GM21526 (cell line): ENCODE measurements at regions not wholly inside any gene's neighbourhood (a gene's known extent, or its start where the extent isn't known, plus 50 kb on each side); places are given as distances from the start of the nearest gene placed in this dataset.
"Not testable (repeated sequence)": the region's sequence is repeated elsewhere in the genome, so short reads cannot be mapped to it uniquely, and the experiment has no call there.

ENCODE experiments used
- ATAC-seq: cut with Tn5 transposase; IDR thresholded peaks from one replicate; pipeline ENCODE4 v1.9.1; 2021; ENCODE audit warnings: moderate library complexity; ENCODE audit not compliant: unreplicated experiment, low FRiP score

GRCh38 chr2:6089474-6089873 is 397.3 kb downstream of the SOX11 start:
- ATAC-seq: no peak

- ATAC-seq: no peak
Measured at GRCh38 chr2:6103372-6103771, 411.2 kb downstream of the SOX11 start.

- ATAC-seq: no peak
Measured at GRCh38 chr2:6103949-6104348, 411.8 kb downstream of the SOX11 start.

- no peak for ATAC-seq
Measured at GRCh38 chr2:6107290-6107689, 415.1 kb downstream of the SOX11 start.

GRCh38 chr2:6109831-6110230 is 417.6 kb downstream of the SOX11 start:
- ATAC-seq: no peak

GRCh38 chr2:6111781-6112261 is 419.6 kb downstream of the SOX11 start:
- ATAC-seq: no peak

GRCh38 chr2:6113786-6114185 is 421.6 kb downstream of the SOX11 start:
- ATAC-seq: no peak

- ATAC-seq: no peak
Measured at GRCh38 chr2:6127718-6128117, 435.5 kb downstream of the SOX11 start.

GRCh38 chr2:6139142-6139541 is 447.0 kb downstream of the SOX11 start:
- no peak for ATAC-seq

- no peak for ATAC-seq
Measured at GRCh38 chr2:6139916-6140315, 447.7 kb downstream of the SOX11 start.

GRCh38 chr2:6140509-6140908 is 448.3 kb downstream of the SOX11 start:
- ATAC-seq: no peak

GRCh38 chr2:6143812-6144211 is 451.6 kb downstream of the SOX11 start:
- ATAC-seq: no peak

GRCh38 chr2:6147215-6147614 is 455.0 kb downstream of the SOX11 start:
- ATAC-seq: not testable (repeated sequence)

GRCh38 chr2:6148882-6149281 is 456.7 kb downstream of the SOX11 start:
- ATAC-seq: no peak

GRCh38 chr2:6159606-6160005 is 467.4 kb downstream of the SOX11 start:
- no peak for ATAC-seq

GRCh38 chr2:6163932-6164331 is 471.7 kb downstream of the SOX11 start:
- no peak for ATAC-seq

- ATAC-seq: no peak
Measured at GRCh38 chr2:6164986-6165747, 473.0 kb downstream of the SOX11 start.

GRCh38 chr2:6167592-6168138 is 475.5 kb downstream of the SOX11 start:
- no peak for ATAC-seq

GRCh38 chr2:6168485-6168884 is 476.3 kb downstream of the SOX11 start:
- ATAC-seq: no peak

- ATAC-seq: no peak
Measured at GRCh38 chr2:6171294-6171693, 479.1 kb downstream of the SOX11 start.

GRCh38 chr2:6177811-6178210 is 485.6 kb downstream of the SOX11 start:
- no peak for ATAC-seq

- ATAC-seq: no peak
Measured at GRCh38 chr2:6181525-6181924, 489.3 kb downstream of the SOX11 start.
